Neural progenitor cell (in vitro differentiated cells): ENCODE measurements at regions not wholly inside any gene's neighbourhood (a gene's known extent, or its start where the extent isn't known, plus 50 kb on each side); places are given as distances from the start of the nearest gene placed in this dataset.

Source experiments
- DNase-seq: peaks from one replicate; pipeline ENCODE4 v3.0.0-alpha.2; 2016; ENCODE audit warnings: low spot score
- H2AFZ ChIP-seq: fragments of 200-600 bp; sonication (generic); replicated peaks from 2 replicates; pipeline ENCODE4 v1.6.1; 2016; ENCODE audit warnings: antibody characterized with exemption
- H3F3A ChIP-seq: fragments of 200-600 bp; sonication (generic); 2 replicates; pipeline ENCODE4 v1.6.1; 2016; ENCODE audit warnings: antibody characterized with exemption, low read depth
- H3K27ac ChIP-seq: fragments of 200-600 bp; sonication (generic); 2 replicates; pipeline ENCODE4 v1.5.1; 2016; ENCODE audit warnings: mild to moderate bottlenecking
- H3K27me3 ChIP-seq: fragments of 200-600 bp; sonication (generic); 2 replicates; pipeline ENCODE4 v1.6.1; 2016; ENCODE audit warnings: mild to moderate bottlenecking, moderate library complexity
- H3K36me3 ChIP-seq: fragments of 200-600 bp; sonication (generic); 2 replicates; pipeline ENCODE4 v1.5.1; 2016
- H3K4me1 ChIP-seq: fragments of 200-600 bp; sonication (generic); 2 replicates; pipeline ENCODE4 v1.6.1; 2016; ENCODE audit warnings: mixed run types
- H3K4me2 ChIP-seq: fragments of 200-600 bp; sonication (generic); 2 replicates; pipeline ENCODE4 v1.6.1; 2016
- H3K4me3 ChIP-seq: fragments of 200-600 bp; sonication (generic); 2 replicates; pipeline ENCODE4 v1.5.1; 2016
- H3K79me2 ChIP-seq: fragments of 200-600 bp; sonication (generic); 2 replicates; pipeline ENCODE4 v1.6.1; 2016; ENCODE audit warnings: low read depth
- H3K9ac ChIP-seq: fragments of 200-600 bp; sonication (generic); 2 replicates; pipeline ENCODE4 v1.6.1; 2016
- H3K9me3 ChIP-seq: fragments of 200-600 bp; sonication (generic); 2 replicates; pipeline ENCODE4 v1.5.1; 2016; ENCODE audit warnings: low read depth
- H4K20me1 ChIP-seq: fragments of 200-600 bp; sonication (generic); 2 replicates; pipeline ENCODE4 v1.6.1; 2016; ENCODE audit warnings: low read depth
- H3K27ac Mint-ChIP-seq: 3 replicates; pipeline ENCODE4 v1.8.0; 2021; ENCODE audit warnings: mixed read lengths
- H3K27me3 Mint-ChIP-seq: 2 replicates; pipeline ENCODE4 v1.8.0; 2022; ENCODE audit warnings: low read depth, mild to moderate bottlenecking, inconsistent platforms, moderate library complexity, mixed read lengths; ENCODE audit not compliant: insufficient read depth
- H3K36me3 Mint-ChIP-seq: 3 replicates; pipeline ENCODE4 v1.8.0; 2021; ENCODE audit warnings: mixed read lengths
- H3K4me1 Mint-ChIP-seq: 3 replicates; pipeline ENCODE4 v1.8.0; 2021; ENCODE audit warnings: mixed read lengths
- H3K4me3 Mint-ChIP-seq: 3 replicates; pipeline ENCODE4 v1.8.0; 2021; ENCODE audit warnings: mild to moderate bottlenecking, moderate library complexity, mixed read lengths
- H3K9me3 Mint-ChIP-seq: 3 replicates; pipeline ENCODE4 v1.8.0; 2020; ENCODE audit warnings: mixed read lengths
- EZH2 ChIP-seq: fragments of 200-600 bp; sonication (generic); IDR thresholded peaks from 2 replicates; pipeline ENCODE4 v1.6.1; 2017; ENCODE audit warnings: antibody characterized with exemption, mild to moderate bottlenecking, moderate library complexity
- EZH2phosphoT487 ChIP-seq: fragments of 200-600 bp; sonication (generic); IDR thresholded peaks from 2 replicates; pipeline ENCODE4 v1.6.1; 2017; ENCODE audit warnings: antibody characterized with exemption
- TF ChIP-seq, protein P1 (sequence below): fragments of 200-600 bp; sonication (generic); IDR thresholded peaks from 2 replicates; pipeline ENCODE4 v1.5.1; 2017; ENCODE audit warnings: antibody characterized with exemption, mild to moderate bottlenecking

DNA sequence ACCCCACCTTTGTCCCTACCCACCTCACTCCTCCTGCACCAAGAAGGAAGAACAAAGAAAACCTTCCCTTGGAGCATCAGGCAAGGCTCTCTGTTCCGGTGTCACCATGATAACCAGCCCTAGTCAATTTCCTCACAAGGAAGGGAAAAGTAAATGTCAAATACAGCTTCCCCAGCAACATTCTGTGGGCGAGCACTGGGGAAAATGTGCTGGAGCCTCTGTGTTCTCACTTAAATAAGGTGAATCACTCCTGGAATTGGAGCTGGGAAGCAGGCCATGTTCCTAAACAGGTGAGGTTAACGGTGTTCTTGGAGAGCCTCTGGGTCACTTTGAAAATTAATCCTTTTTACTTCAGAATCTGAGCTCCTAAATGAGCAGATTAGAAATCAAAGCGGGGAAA, 427.9 kb upstream of the ERCC4 start:
- Histone ChIP-seq H4K20me1 (no peaks in the 10 kb centered on the region), H2AFZ (no peak overlapping the region), H3K27me3 (no peaks in the 10 kb centered on the region), H3F3A (no peaks in the 10 kb centered on the region), H3K4me1 (no peaks in the 10 kb centered on the region), H3K4me2 (no peak overlapping the region), H3K79me2 (no peaks in the 10 kb centered on the region), H3K9me3 (no peaks in the 10 kb centered on the region), H3K27ac (no peak overlapping the region), H3K9ac (no peak overlapping the region), H3K36me3 (no peaks in the 10 kb centered on the region), H3K4me3 (no peak overlapping the region)
- Mint-ChIP-seq H3K36me3 (peaks cover 2% of the 10 kb centered on the region), H3K4me3 (no peak overlapping the region), H3K27me3 (no peaks in the 10 kb centered on the region), H3K9me3 (no peaks in the 10 kb centered on the region), H3K4me1 (no peaks in the 10 kb centered on the region), H3K27ac (no peak overlapping the region)
- TF ChIP-seq, protein P1, sequence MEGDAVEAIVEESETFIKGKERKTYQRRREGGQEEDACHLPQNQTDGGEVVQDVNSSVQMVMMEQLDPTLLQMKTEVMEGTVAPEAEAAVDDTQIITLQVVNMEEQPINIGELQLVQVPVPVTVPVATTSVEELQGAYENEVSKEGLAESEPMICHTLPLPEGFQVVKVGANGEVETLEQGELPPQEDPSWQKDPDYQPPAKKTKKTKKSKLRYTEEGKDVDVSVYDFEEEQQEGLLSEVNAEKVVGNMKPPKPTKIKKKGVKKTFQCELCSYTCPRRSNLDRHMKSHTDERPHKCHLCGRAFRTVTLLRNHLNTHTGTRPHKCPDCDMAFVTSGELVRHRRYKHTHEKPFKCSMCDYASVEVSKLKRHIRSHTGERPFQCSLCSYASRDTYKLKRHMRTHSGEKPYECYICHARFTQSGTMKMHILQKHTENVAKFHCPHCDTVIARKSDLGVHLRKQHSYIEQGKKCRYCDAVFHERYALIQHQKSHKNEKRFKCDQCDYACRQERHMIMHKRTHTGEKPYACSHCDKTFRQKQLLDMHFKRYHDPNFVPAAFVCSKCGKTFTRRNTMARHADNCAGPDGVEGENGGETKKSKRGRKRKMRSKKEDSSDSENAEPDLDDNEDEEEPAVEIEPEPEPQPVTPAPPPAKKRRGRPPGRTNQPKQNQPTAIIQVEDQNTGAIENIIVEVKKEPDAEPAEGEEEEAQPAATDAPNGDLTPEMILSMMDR = no peak
- no peak for TF ChIP-seq EZH2phosphoT487
- TF ChIP-seq EZH2 = no peak
- no peak for DNase-seq

DNA sequence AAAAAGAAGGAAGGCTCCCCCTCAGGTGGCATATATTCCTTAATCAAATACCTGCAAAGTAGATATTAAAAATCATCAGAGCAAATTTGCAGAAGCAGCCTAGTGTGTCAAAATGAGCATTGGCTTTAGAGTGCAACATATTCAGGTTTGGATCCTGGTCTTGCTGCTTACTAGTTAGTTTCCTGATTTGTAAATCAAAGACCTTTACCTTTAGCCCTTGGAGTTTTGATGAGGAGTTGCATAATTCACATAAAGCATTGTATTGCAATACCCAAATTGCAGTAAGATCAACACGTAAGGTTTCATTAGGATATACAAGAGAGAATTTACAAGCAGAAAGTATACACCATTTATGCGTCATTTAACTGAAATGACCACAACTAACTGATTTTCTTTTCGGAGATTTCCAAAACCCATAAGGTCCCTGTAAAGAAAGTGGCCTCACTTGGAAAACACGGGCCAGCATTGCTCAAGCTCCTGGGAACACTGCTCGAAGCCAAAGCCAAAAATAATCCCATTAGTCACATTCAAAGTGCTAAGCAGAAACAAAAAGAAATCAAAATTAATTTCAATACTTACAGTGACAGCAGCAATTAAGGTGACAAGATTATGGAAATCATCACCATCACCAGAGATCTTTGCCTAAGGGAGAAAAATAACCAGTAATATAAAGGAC, 415.9 kb upstream of the ERCC4 start:
- TF ChIP-seq, protein P1 = no peak
- no peak for TF ChIP-seq EZH2
- no peaks in the 10 kb centered on the region for H3K79me2 ChIP-seq
- no peak overlapping the region for H3K4me3 ChIP-seq
- no peak overlapping the region for H3K9ac ChIP-seq
- H3F3A ChIP-seq = no peaks in the 10 kb centered on the region
- Mint-ChIP-seq H3K36me3 (no peaks in the 10 kb centered on the region), H3K4me3 (no peak overlapping the region), H3K9me3 (peaks cover 5% of the 10 kb centered on the region), H3K27ac (no peak overlapping the region), H3K4me1 (peaks cover 20% of the 10 kb centered on the region), H3K27me3 (peaks cover 2% of the 10 kb centered on the region)
- DNase-seq = no peak
- no peaks in the 10 kb centered on the region for H3K36me3 ChIP-seq
- no peak overlapping the region for H3K27ac ChIP-seq
- no peak overlapping the region for H3K4me2 ChIP-seq
- H3K9me3 ChIP-seq = no peaks in the 10 kb centered on the region
- no peaks in the 10 kb centered on the region for H3K27me3 ChIP-seq
- peaks cover 5% of the 10 kb centered on the region for H3K4me1 ChIP-seq
- no peaks in the 10 kb centered on the region for H4K20me1 ChIP-seq
- no peak overlapping the region for H2AFZ ChIP-seq

DNA sequence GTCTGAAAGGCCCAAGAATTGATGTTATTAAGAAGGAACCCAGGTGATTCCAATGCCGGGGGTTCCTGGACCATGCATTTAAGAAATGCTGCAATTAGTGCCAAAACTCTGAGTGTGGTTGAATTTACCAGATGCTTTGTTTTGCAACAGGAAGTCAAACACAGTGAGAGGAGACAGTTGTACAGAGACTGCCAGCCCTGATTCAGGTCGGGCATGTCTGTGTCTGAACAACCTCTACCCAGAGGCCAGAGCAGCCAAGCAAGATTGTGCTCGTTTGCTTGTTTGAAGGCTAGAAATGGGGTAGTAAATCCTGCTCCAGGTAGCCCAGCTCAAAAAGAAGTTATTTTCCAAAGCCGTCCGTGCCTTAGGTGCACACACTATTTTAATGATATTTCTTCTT, 412.4 kb upstream of the ERCC4 start:
- Histone ChIP-seq H3K9me3 (no peaks in the 10 kb centered on the region), H2AFZ (peak overlapping the region; percentile 20), H3F3A (no peaks in the 10 kb centered on the region), H3K4me3 (no peak overlapping the region), H3K4me1 (peaks cover 5% of the 10 kb centered on the region), H3K27me3 (no peaks in the 10 kb centered on the region), H3K4me2 (no peak overlapping the region), H3K79me2 (no peaks in the 10 kb centered on the region), H3K36me3 (no peaks in the 10 kb centered on the region), H4K20me1 (no peaks in the 10 kb centered on the region), H3K9ac (no peak overlapping the region), H3K27ac (no peak overlapping the region)
- no peak overlapping the region for H3K4me3 Mint-ChIP-seq
- H3K4me1 Mint-ChIP-seq = peaks cover 20% of the 10 kb centered on the region
- no peaks in the 10 kb centered on the region for H3K27me3 Mint-ChIP-seq
- H3K27ac Mint-ChIP-seq = no peak overlapping the region
- no peak for DNase-seq
- H3K36me3 Mint-ChIP-seq = no peaks in the 10 kb centered on the region
- peaks cover 9% of the 10 kb centered on the region for H3K9me3 Mint-ChIP-seq
- TF ChIP-seq, protein P1 = no peak
- TF ChIP-seq EZH2 (no peak), EZH2phosphoT487 (no peak)
